IMR-90 (cell line): ENCODE measurements at regions not wholly inside any gene's neighbourhood (a gene's known extent, or its start where the extent isn't known, plus 50 kb on each side); places are given as distances from the start of the nearest gene placed in this dataset.

Experiments used
- BHLHE40 ChIP-seq: fragments of 150-350 bp; IDR thresholded peaks from 2 replicates; pipeline ENCODE4 v1.6.1; 2016; ENCODE audit warnings: mild to moderate bottlenecking, low read depth, low read length
- CHD1 ChIP-seq: IDR thresholded peaks from 2 replicates; pipeline ENCODE4 v1.6.1; 2012; ENCODE audit warnings: low read depth, low read length, improper control_type of control experiment
- CTCF ChIP-seq: conservative IDR thresholded peaks from 2 replicates; pipeline ENCODE4 v1.5.1; 2012; ENCODE audit warnings: mild to moderate bottlenecking, low read depth, low read length, improper control_type of control experiment
- ELK1 ChIP-seq: fragments of 150-350 bp; IDR thresholded peaks from 2 replicates; pipeline ENCODE4 v1.6.1; 2016; ENCODE audit warnings: low read depth, mild to moderate bottlenecking, low read length, moderate library complexity, borderline replicate concordance
- FOS ChIP-seq: fragments of 150-350 bp; IDR thresholded peaks from 2 replicates; pipeline ENCODE4 v1.6.1; 2016; ENCODE audit warnings: low read depth, low read length
- MAZ ChIP-seq: IDR thresholded peaks from 2 replicates; pipeline ENCODE4 v1.6.1; 2012; ENCODE audit warnings: low read depth, mild to moderate bottlenecking, low read length, improper control_type of control experiment, moderate library complexity, borderline replicate concordance
- MXI1 ChIP-seq: IDR thresholded peaks from 2 replicates; pipeline ENCODE4 v1.6.1; 2012; ENCODE audit warnings: low read depth, mild to moderate bottlenecking, low read length, moderate library complexity, borderline replicate concordance
- NFE2L2 ChIP-seq: fragments of 150-350 bp; IDR thresholded peaks from 2 replicates; pipeline ENCODE4 v1.6.1; 2016; ENCODE audit warnings: low read depth, mild to moderate bottlenecking, low read length
- POLR2A ChIP-seq: IDR thresholded peaks from 2 replicates; pipeline ENCODE4 v1.6.1; 2012; ENCODE audit warnings: mild to moderate bottlenecking, low read depth, low read length
- RAD21 ChIP-seq: IDR thresholded peaks from 2 replicates; pipeline ENCODE4 v1.6.1; 2012; ENCODE audit warnings: low read length, improper control_type of control experiment
- RCOR1 ChIP-seq: IDR thresholded peaks from 2 replicates; pipeline ENCODE4 v1.6.1; 2012; ENCODE audit warnings: mild to moderate bottlenecking, low read length, improper control_type of control experiment; ENCODE audit not compliant: insufficient replicate concordance
- RFX5 ChIP-seq: IDR thresholded peaks from 2 replicates; pipeline ENCODE4 v1.8.0; 2012; ENCODE audit warnings: low read depth, mild to moderate bottlenecking, low read length, moderate library complexity
- SMC3 ChIP-seq: fragments of 150-350 bp; IDR thresholded peaks from 2 replicates; pipeline ENCODE4 v1.6.1; 2016; ENCODE audit warnings: low read depth, mild to moderate bottlenecking, antibody characterized with exemption, low read length, moderate library complexity

- no peak for TF ChIP-seq CTCF
- no peak for TF ChIP-seq NFE2L2
- TF ChIP-seq POLR2A: no peak
- TF ChIP-seq BHLHE40: no peak
- TF ChIP-seq FOS: no peak
- TF ChIP-seq RAD21: no peak
- no peak for TF ChIP-seq MAZ
- TF ChIP-seq RFX5: no peak
- no peak for TF ChIP-seq MXI1
- TF ChIP-seq SMC3: no peak
- no peak for TF ChIP-seq ELK1
- no peak for TF ChIP-seq RCOR1
- TF ChIP-seq CHD1: no peak
Measured at GRCh38 chr4:170801771-170802170, 712.0 kb upstream of the AADAT start.
